Fibroblast of lung (primary cell): ENCODE measurements at regions not wholly inside any gene's neighbourhood (a gene's known extent, or its start where the extent isn't known, plus 50 kb on each side); places are given as distances from the start of the nearest gene placed in this dataset.

Experiments used
- CTCF ChIP-seq, 2 donors: IDR thresholded peaks in 1 of 2; conservative IDR thresholded peaks in 1 of 2; 1 replicate in 1 of 2; 2 replicates in 1 of 2; pipeline ENCODE4 v1.5.1; 2011 to 2012; ENCODE audit warnings: low read length in 2 of 2, control low read depth in 1 of 2, inconsistent platforms in 1 of 2, low read depth in 1 of 2, mild to moderate bottlenecking in 1 of 2
- EZH2 ChIP-seq: IDR thresholded peaks from 2 replicates; pipeline ENCODE4 v1.5.1; 2012; ENCODE audit warnings: low read length, control low read depth, mild to moderate bottlenecking; ENCODE audit errors: missing control alignments

- TF ChIP-seq CTCF (conservative IDR thresholded peaks at IDR 0.05 in 1 of 2, IDR thresholded peaks at IDR 0.05 in 1 of 2; ENCODE audit: low read depth in 1 of 2, low read length in 2 of 2) = no peak
- no peak for TF ChIP-seq EZH2
Observed at GRCh38 chrX:20363275-20363674, 96.6 kb upstream of the RPS6KA3 start.
